H1 (cell line): ENCODE measurements at regions not wholly inside any gene's neighbourhood (a gene's known extent, or its start where the extent isn't known, plus 50 kb on each side); places are given as distances from the start of the nearest gene placed in this dataset.

Experiments used
- RXRA ChIP-seq: IDR thresholded peaks from 2 replicates; pipeline ENCODE4 v1.6.1; 2011; ENCODE audit warnings: low read depth, mild to moderate bottlenecking, low read length, moderate library complexity; ENCODE audit not compliant: insufficient read depth
- SUZ12 ChIP-seq: fragments of 200-600 bp; sonication (generic); IDR thresholded peaks from 2 replicates; pipeline ENCODE4 v1.6.1; 2012; ENCODE audit warnings: mild to moderate bottlenecking, inconsistent platforms, low read length, moderate library complexity, mixed read lengths
- TAF7 ChIP-seq: optimal IDR thresholded peaks from 2 replicates; pipeline ENCODE3; 2011; ENCODE audit warnings: low read depth, mild to moderate bottlenecking, inconsistent platforms, low read length, moderate library complexity, borderline replicate concordance
- TBP ChIP-seq: IDR thresholded peaks from 2 replicates; pipeline ENCODE4 v1.6.1; 2011; ENCODE audit warnings: low read depth, low read length, improper control_type of control experiment

DNA sequence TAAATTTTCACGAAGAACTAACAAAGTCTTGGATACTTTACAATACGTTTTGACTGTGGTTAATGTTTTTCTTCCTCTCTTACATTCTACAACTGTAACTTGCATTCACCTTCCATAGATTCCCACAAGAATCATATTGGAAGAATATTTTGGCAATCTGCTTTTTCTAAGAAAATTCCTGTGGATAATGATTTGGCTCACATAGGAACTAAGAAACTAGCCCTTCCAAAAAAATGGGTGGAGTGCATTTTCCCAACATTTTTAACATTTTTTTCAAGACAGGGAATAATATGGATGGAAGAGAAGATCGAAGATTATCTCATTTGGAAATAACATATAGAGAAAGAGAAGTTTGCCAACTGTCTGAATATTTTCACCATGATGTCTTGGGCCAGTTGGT lies 256.9 kb upstream of the POU2AF2 start (continued):
- TF ChIP-seq RXRA (no peak), SUZ12 (no peak), TBP (no peak), TAF7 (no peak)
- TF ChIP-seq, all 59 proteins: peak for 0
